ENCODE measurements at regions not wholly inside any gene's neighbourhood (a gene's known extent, or its start where the extent isn't known, plus 50 kb on each side); places are given as distances from the start of the nearest gene placed in this dataset.

DNA sequence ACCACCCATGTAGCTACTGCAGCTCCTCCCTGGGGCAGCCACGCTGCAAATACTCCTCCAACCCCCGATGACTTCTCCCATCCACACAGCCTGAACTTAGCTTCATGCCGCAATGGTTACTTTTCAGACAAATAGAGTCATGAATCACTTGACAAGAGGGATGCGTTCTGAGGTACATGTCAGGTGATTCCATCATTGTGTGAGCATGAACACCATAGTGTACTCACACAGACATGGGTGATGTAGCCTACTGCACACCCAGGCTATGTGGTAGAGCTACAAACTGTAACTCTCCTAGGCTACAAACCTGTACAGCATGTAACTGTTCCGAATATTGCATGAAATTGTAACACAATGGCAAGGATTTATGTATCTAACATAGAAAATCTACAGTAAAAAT is 298.5 kb upstream of the SLC35B3 start:
- TF ChIP-seq, protein P1, sequence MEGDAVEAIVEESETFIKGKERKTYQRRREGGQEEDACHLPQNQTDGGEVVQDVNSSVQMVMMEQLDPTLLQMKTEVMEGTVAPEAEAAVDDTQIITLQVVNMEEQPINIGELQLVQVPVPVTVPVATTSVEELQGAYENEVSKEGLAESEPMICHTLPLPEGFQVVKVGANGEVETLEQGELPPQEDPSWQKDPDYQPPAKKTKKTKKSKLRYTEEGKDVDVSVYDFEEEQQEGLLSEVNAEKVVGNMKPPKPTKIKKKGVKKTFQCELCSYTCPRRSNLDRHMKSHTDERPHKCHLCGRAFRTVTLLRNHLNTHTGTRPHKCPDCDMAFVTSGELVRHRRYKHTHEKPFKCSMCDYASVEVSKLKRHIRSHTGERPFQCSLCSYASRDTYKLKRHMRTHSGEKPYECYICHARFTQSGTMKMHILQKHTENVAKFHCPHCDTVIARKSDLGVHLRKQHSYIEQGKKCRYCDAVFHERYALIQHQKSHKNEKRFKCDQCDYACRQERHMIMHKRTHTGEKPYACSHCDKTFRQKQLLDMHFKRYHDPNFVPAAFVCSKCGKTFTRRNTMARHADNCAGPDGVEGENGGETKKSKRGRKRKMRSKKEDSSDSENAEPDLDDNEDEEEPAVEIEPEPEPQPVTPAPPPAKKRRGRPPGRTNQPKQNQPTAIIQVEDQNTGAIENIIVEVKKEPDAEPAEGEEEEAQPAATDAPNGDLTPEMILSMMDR (IDR thresholded peaks at IDR 0.05) = no peak
- TF ChIP-seq POLR2A (IDR thresholded peaks at IDR 0.05) = no peak
- Histone ChIP-seq H3K27ac (no peak overlapping the region), H3K36me3 (replicated peaks in 1 of 2) (no peaks in the 10 kb centered on the region), H3K4me1 (replicated peaks in 1 of 2) (no peaks in the 10 kb centered on the region), H3K4me3 (no peak overlapping the region), H3K27me3 (no peaks in the 10 kb centered on the region), H3K9me3 (replicated peaks in 1 of 3) (no peaks in the 10 kb centered on the region)
- DNase-seq = no peak
- 80 to 90% (median 84%) methylated on average over 5 of the region's 5 CpGs for WGBS, 4 donors
- intact Hi-C loops (cut with DNase I) = no loop called here

DNA sequence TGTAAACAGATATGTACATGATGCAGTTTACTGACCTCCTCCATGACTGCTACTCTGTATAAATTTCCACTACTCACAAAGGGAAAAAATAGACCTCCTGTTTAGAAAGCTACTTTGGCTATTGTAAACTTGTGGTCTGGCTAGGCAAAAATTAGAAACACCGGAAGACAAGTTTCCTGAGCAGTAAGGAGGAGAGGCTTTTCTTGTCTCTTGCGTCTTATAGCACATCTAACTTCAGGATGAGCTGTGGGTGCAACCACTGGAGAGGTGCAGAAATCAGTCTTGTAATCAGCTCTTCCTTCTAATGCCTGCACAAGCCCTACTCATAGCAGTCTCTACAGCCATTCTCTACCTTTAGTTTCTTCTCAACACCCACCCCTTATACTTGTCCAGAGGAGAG is 296.5 kb upstream of the SLC35B3 start:
- Histone ChIP-seq H3K9me3 (replicated peaks in 1 of 3) (no peaks in the 10 kb centered on the region), H3K4me3 (no peak overlapping the region), H3K36me3 (replicated peaks in 1 of 2) (no peaks in the 10 kb centered on the region), H3K4me1 (replicated peaks in 1 of 2) (no peaks in the 10 kb centered on the region), H3K27me3 (no peaks in the 10 kb centered on the region), H3K27ac (no peak overlapping the region)
- 76 to 85% (median 78%) methylated on average over 2 of the region's 2 CpGs for WGBS, 4 donors
- DNase-seq = no peak
- intact Hi-C loops (cut with DNase I) = no loop called here
- no peak for TF ChIP-seq POLR2A (IDR thresholded peaks at IDR 0.05)
- TF ChIP-seq, protein P1 (IDR thresholded peaks at IDR 0.05) = no peak

DNA sequence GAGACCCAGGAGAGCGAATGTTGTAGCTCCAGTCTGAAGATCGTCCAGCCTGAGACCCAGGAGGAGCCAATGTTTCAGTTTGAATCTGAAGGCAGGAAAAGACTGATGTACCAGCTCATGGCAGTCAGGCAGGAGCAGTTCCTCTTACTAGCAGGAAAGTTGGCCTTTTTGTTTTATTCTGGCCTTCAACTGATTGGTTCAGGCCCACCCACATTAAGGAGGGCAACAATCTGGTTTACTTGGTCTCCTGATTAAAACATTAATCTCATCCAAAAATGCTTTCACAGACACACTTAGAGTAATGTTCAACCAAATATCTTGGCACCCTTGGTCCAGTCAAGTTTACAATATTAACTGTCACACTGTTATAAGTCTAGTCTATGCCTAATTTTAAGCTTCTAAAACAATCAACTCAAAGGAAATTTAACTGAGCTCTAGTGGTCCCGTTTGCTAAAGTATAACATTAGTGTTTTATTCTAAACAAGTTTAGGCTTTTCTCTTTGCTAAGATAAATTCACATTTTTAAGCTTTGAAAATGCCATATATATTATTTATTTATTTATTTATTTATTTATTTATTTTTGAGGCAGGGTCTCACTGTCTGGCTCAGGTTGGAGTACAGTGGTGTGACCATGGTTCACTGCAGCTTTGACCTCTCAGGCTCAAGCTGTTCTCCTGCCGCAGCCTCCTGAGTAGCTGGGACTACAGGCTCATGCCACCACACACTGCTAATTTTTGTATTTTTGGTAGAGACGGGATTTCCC is 275.5 kb upstream of the SLC35B3 start:
- TF ChIP-seq, protein P1 (IDR thresholded peaks at IDR 0.05) = no peak
- TF ChIP-seq POLR2A (IDR thresholded peaks at IDR 0.05) = no peak
- 78 to 85% (median 82%) methylated on average over 5 of the region's 5 CpGs for WGBS, 4 donors
- no peak overlapping the region for H3K27ac ChIP-seq
- intact Hi-C loops (cut with DNase I) = no loop called here
- no peaks in the 10 kb centered on the region for H3K27me3 ChIP-seq
- no peak overlapping the region for H3K4me3 ChIP-seq
- no peak for DNase-seq
- peaks cover 0 to 5% of the 10 kb centered on the region in 2 donors for H3K4me1 ChIP-seq (replicated peaks in 1 of 2)
- no peaks in the 10 kb centered on the region for H3K9me3 ChIP-seq (replicated peaks in 1 of 3)
- no peaks in the 10 kb centered on the region for H3K36me3 ChIP-seq (replicated peaks in 1 of 2)

DNA sequence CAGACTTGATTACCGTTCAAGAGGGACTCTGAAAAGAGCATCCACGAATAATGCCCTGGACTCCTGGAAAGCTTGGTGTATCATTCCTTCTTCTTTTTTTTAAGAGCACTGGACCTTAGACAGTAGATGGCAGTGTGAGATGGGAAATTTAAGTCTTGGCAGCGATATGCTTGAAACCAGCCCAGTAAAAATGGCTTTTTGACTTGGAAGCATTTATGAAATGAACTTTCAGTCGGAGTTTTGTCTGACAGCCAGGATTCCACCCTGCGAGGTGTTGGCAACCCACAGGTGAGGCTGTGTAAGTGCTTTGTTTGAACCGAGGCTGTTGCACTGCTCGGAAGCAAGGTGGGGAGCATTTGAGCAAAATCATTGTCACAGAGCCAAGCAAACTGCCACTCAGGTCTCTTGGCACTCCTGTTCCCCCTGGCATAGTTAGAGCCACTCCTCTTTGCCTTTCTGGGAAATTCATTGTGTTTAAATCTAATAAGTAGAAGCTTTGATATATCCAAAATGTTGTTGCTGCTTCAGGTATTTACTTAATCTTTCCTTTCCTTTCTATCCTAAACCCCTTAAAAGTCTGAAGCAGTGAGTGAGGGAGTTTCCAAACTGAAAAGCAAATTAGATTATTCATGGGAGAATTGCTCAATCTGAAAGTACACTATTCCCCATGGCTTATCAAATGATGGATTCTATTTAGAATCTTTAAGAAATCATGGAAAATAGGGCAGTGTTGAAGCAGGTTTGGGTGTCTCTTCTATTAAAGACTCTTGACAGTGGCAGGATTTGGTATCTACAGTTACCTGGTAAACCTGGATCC is 272.8 kb upstream of the SLC35B3 start:
- no peak for TF ChIP-seq POLR2A (IDR thresholded peaks at IDR 0.05)
- TF ChIP-seq, protein P1 (IDR thresholded peaks at IDR 0.05) = peak in 5 of 6 experiments; percentile 29 to 50 (median 45)
- DNase-seq = peak in 6 of 7 donors; percentile 14 to 51 (median 30)
- peaks cover 0 to 5% of the 10 kb centered on the region in 2 donors for H3K4me1 ChIP-seq (replicated peaks in 1 of 2)
- no peaks in the 10 kb centered on the region for H3K36me3 ChIP-seq (replicated peaks in 1 of 2)
- no peak overlapping the region for H3K27ac ChIP-seq
- WGBS, 4 donors = 14 to 20% (median 18%) methylated on average over 7 of the region's 7 CpGs
- H3K9me3 ChIP-seq (replicated peaks in 1 of 3) = no peaks in the 10 kb centered on the region
- intact Hi-C loops (cut with DNase I) = no loop called here
- H3K4me3 ChIP-seq = peak overlapping the region in 1 of 4 donors; percentile 37
- H3K27me3 ChIP-seq = no peaks in the 10 kb centered on the region
